Progenitor cell of endocrine pancreas (in vitro differentiated cells): ENCODE measurements at regions not wholly inside any gene's neighbourhood (a gene's known extent, or its start where the extent isn't known, plus 50 kb on each side); places are given as distances from the start of the nearest gene placed in this dataset.

Experiments
- DNase-seq: peaks from one replicate; pipeline ENCODE4 v3.0.0; 2021; ENCODE audit warnings: low spot score; ENCODE audit not compliant: unreplicated experiment
- H3K27ac Mint-ChIP-seq: 2 replicates; pipeline ENCODE4 v1.8.0; 2021; ENCODE audit warnings: mild to moderate bottlenecking, moderate library complexity, mixed read lengths
- H3K27me3 Mint-ChIP-seq: 2 replicates; pipeline ENCODE4 v1.8.0; 2021; ENCODE audit warnings: mixed read lengths
- H3K36me3 Mint-ChIP-seq: 2 replicates; pipeline ENCODE4 v1.8.0; 2022; ENCODE audit warnings: mixed read lengths; ENCODE audit not compliant: insufficient read depth
- H3K4me1 Mint-ChIP-seq: 2 replicates; pipeline ENCODE4 v1.8.0; 2021; ENCODE audit warnings: low read depth, mixed read lengths
- H3K4me3 Mint-ChIP-seq: 2 replicates; pipeline ENCODE4 v1.8.0; 2021; ENCODE audit warnings: low read depth, mild to moderate bottlenecking, moderate library complexity, mixed read lengths
- H3K9me3 Mint-ChIP-seq: 2 replicates; pipeline ENCODE4 v1.8.0; 2021; ENCODE audit warnings: low read depth, mixed read lengths
- CTCF ChIP-seq: fragments of 200-600 bp; sonication (generic); IDR thresholded peaks from one replicate; pipeline ENCODE4 v1.5.0; 2021; ENCODE audit warnings: antibody characterized with exemption, mild to moderate bottlenecking; ENCODE audit not compliant: unreplicated experiment

- Mint-ChIP-seq H3K27me3 (peaks cover 2% of the 10 kb centered on the region), H3K4me3 (no peak overlapping the region), H3K9me3 (peaks cover 7% of the 10 kb centered on the region), H3K4me1 (peaks cover 3% of the 10 kb centered on the region), H3K36me3 (peaks cover 4% of the 10 kb centered on the region), H3K27ac (no peak overlapping the region)
- no peak for TF ChIP-seq CTCF
- DNase-seq = no peak
Observed at GRCh38 chr17:13134076-13134475, 116.2 kb upstream of the ELAC2 start.

DNA sequence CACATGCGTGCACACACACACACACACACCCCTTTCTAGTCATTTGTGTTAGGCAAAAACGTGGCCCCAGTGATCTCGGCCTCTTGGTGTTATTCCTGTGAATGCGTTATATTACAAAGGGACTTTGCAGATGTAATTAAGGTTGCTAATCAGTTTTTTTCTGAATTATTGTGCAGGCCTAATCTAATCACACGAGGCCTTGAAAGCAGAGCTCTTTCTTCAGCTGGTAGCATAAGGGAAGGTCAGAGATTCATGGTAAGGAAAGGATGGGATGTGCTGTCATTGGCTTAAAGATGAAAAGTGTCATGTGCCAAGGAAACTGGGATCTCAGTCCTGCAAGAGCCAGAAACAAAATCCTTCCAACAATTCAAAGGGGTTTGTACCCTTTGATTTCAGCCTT, 113.4 kb upstream of the ELAC2 start:
- no peak for TF ChIP-seq CTCF
- DNase-seq = no peak
- Mint-ChIP-seq H3K9me3 (no peaks in the 10 kb centered on the region), H3K4me3 (no peak overlapping the region), H3K27me3 (peaks cover 2% of the 10 kb centered on the region), H3K4me1 (peaks cover 3% of the 10 kb centered on the region), H3K36me3 (no peaks in the 10 kb centered on the region), H3K27ac (no peak overlapping the region)

DNA sequence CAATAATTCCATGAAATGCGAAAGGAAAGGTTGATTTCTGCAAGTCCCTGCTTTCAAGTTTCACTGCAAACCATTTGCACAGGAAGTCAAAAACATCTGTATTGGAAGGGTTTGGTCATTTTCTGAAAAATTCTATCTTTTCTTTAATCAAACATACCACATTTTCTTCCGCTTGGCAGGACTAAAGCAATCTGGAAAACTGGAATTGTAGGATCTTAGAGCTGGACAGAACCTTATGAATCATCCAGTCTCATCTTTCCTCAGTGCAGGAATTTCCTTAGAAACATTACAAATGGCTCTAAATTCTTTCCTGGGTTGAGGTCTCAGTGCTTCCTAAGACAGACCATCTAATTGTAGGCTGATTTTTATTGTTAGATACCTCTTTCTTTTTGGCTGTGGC, 111.5 kb upstream of the ELAC2 start:
- no peak for TF ChIP-seq CTCF
- peaks cover 2% of the 10 kb centered on the region for H3K27me3 Mint-ChIP-seq
- H3K9me3 Mint-ChIP-seq = no peaks in the 10 kb centered on the region
- no peak overlapping the region for H3K4me3 Mint-ChIP-seq
- peaks cover 3% of the 10 kb centered on the region for H3K4me1 Mint-ChIP-seq
- H3K27ac Mint-ChIP-seq = no peak overlapping the region
- H3K36me3 Mint-ChIP-seq = no peaks in the 10 kb centered on the region
- DNase-seq = no peak

DNA sequence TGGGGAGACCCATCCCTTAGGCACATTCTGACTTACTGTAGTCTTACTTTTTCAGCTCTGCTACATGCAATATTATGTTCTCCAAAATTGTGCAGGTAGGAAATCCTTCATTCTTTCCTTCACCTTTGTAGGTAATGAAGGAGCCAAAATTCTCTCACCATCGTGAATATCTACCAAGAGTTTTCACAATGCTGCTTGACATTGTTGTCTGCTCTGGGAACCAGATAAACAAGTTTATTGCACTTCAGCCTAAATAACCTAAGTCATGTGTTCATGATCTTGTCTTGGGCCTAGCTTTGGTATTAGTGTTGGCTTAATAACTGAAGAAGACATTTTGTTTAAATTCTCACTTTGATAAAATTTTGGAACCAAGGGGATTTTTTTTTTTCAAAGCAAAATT, 110.8 kb upstream of the ELAC2 start:
- no peak for DNase-seq
- H3K4me1 Mint-ChIP-seq = peaks cover 3% of the 10 kb centered on the region
- H3K9me3 Mint-ChIP-seq = no peaks in the 10 kb centered on the region
- no peaks in the 10 kb centered on the region for H3K36me3 Mint-ChIP-seq
- H3K27ac Mint-ChIP-seq = no peak overlapping the region
- peaks cover 2% of the 10 kb centered on the region for H3K27me3 Mint-ChIP-seq
- no peak overlapping the region for H3K4me3 Mint-ChIP-seq
- TF ChIP-seq CTCF = no peak

DNA sequence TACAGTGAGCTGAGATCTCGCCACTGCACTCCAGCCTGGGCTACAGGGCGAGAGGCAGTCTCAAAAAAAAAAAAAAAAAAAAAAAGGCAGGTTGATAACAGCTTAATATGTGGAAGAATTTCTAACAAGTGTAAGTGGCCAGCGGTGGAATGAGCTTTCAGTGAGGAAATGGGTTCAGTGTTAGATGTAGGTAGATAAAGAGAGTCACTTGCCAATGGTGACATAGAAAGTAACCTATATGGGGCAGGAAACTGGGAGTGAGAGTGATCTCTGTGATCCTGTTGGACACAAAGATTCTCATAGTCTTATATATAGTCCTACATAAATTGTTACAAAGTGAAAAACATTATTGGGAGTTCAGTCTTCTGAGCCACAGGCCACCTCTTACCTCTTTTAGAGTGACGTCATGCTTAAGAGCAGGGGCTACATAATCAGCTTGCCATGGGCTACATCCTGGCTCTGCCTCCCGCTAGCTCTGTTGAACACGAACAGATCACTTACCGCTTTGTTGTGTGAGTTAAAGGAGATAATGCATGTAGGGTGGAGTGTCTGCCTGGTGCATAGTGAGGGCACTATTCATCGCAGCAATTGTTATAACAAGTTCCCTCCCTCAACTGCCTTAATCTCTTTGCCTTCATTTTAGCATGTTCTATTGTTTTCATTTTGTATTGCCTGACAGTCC, 110.2 kb upstream of the ELAC2 start:
- TF ChIP-seq CTCF = no peak
- Mint-ChIP-seq H3K4me1 (peaks cover 3% of the 10 kb centered on the region), H3K36me3 (no peaks in the 10 kb centered on the region), H3K4me3 (no peak overlapping the region), H3K27ac (peak overlapping the region; percentile 17), H3K9me3 (no peaks in the 10 kb centered on the region), H3K27me3 (peaks cover 2% of the 10 kb centered on the region)
- no peak for DNase-seq
